K562 (cell line): ENCODE measurements at regions not wholly inside any gene's neighbourhood (a gene's known extent, or its start where the extent isn't known, plus 50 kb on each side); places are given as distances from the start of the nearest gene placed in this dataset.

ENCODE experiments used
- BRD4 ChIP-seq: fragments of 200-600 bp; sonication (generic); IDR thresholded peaks from 2 replicates; pipeline ENCODE4 v1.6.1; 2017; ENCODE audit warnings: inconsistent platforms
- CBFA2T3 ChIP-seq: fragments of 450-650 bp; IDR thresholded peaks from 2 replicates; pipeline ENCODE4 v1.6.1; 2017
- EHMT2 ChIP-seq: fragments of 450-650 bp; IDR thresholded peaks from 2 replicates; pipeline ENCODE4 v1.6.1; 2018; ENCODE audit warnings: antibody characterized with exemption
- EP400 ChIP-seq: fragments of 450-650 bp; IDR thresholded peaks from 2 replicates; pipeline ENCODE4 v1.6.1; 2017; ENCODE audit warnings: antibody characterized with exemption, mild to moderate bottlenecking, moderate library complexity
- ESRRB ChIP-seq: fragments of 250-450 bp; sonication (Bioruptor Pico); IDR thresholded peaks from 2 replicates; pipeline ENCODE4 v1.5.0; 2020; ENCODE audit warnings: mild to moderate bottlenecking, moderate library complexity, borderline replicate concordance
- FIP1L1 ChIP-seq: fragments of 200-400 bp; formaldehyde crosslinking; IDR thresholded peaks from 2 replicates; pipeline ENCODE4 v1.6.1; 2018; ENCODE audit warnings: mild to moderate bottlenecking, low read depth, low read length; ENCODE audit not compliant: poor library complexity, severe bottlenecking
- FOSL1 ChIP-seq: fragments of 200-800 bp; sonication (Bioruptor generic); conservative IDR thresholded peaks from 2 replicates; pipeline ENCODE4 v1.6.1; 2016; ENCODE audit warnings: missing genetic modification characterization, missing compliant biosample characterization
- FOXA3 ChIP-seq, 2 experiments: fragments of 450-650 bp in 1 of 2; sonication (generic) in 1 of 2; formaldehyde crosslinking; IDR thresholded peaks in 1 of 2; conservative IDR thresholded peaks in 1 of 2; 2 replicates each; pipeline versions ENCODE4 v1.4.0 to v1.8.0; 2020 to 2022; ENCODE audit warnings: mild to moderate bottlenecking in 2 of 2, missing genetic modification reagents in 1 of 2
- FOXJ2 ChIP-seq: fragments of 200-800 bp; sonication (Bioruptor generic); IDR thresholded peaks from 2 replicates; pipeline ENCODE4 v1.6.1; 2016; ENCODE audit warnings: missing genetic modification characterization, missing compliant biosample characterization
- GABPB2 ChIP-seq: fragments of 250-450 bp; sonication (Bioruptor Pico); conservative IDR thresholded peaks from 2 replicates; pipeline ENCODE4 v1.5.1; 2021; ENCODE audit warnings: mild to moderate bottlenecking
- HOMEZ ChIP-seq: fragments of 250-450 bp; sonication (Bioruptor Pico); IDR thresholded peaks from 2 replicates; pipeline ENCODE4 v1.4.0; 2020; ENCODE audit warnings: mild to moderate bottlenecking, moderate library complexity
- HSF4 ChIP-seq: fragments of 250-450 bp; sonication (Bioruptor Pico); IDR thresholded peaks from 2 replicates; pipeline ENCODE4 v2.1.2; 2022; ENCODE audit warnings: mild to moderate bottlenecking, moderate library complexity, borderline replicate concordance
- ID3 ChIP-seq, 2 experiments: fragments of 250-450 bp in 1 of 2; fragments of 450-650 bp in 1 of 2; sonication (Bioruptor Pico) in 1 of 2; IDR thresholded peaks; 2 replicates each; pipeline versions ENCODE4 v1.6.1 to v1.8.0; 2016 to 2021; ENCODE audit warnings: mild to moderate bottlenecking in 2 of 2, moderate library complexity in 2 of 2, missing compliant biosample characterization in 1 of 2, missing genetic modification characterization in 1 of 2
- IRF2 ChIP-seq: sonication (generic); formaldehyde crosslinking; IDR thresholded peaks from 2 replicates; pipeline ENCODE4 v1.8.1; 2022; ENCODE audit warnings: mild to moderate bottlenecking, missing genetic modification reagents
- KLF6 ChIP-seq: fragments of 250-450 bp; sonication (Bioruptor Pico); IDR thresholded peaks from 2 replicates; pipeline ENCODE4 v1.4.0; 2020; ENCODE audit warnings: mild to moderate bottlenecking, moderate library complexity, borderline replicate concordance
- MLX ChIP-seq, 2 experiments: fragments of 450-650 bp in 1 of 2; sonication (generic) in 1 of 2; formaldehyde crosslinking; conservative IDR thresholded peaks; 2 replicates each; pipeline versions ENCODE4 v1.4.0 to v1.8.1; 2020 to 2022; ENCODE audit warnings: mild to moderate bottlenecking in 1 of 2, missing genetic modification reagents in 1 of 2
- MXI1 ChIP-seq: IDR thresholded peaks from 2 replicates; pipeline ENCODE4 v1.6.1; 2011; ENCODE audit warnings: low read depth, mild to moderate bottlenecking, improper control_type of control experiment, low read length
- MYC ChIP-seq, 2 experiments: fragments of 250-450 bp in 1 of 2; sonication (Bioruptor Pico) in 1 of 2; IDR thresholded peaks; 2 replicates each; pipeline versions ENCODE4 v1.5.1 to v1.6.1; 2012 to 2021; ENCODE audit warnings: low read depth in 2 of 2, borderline replicate concordance in 1 of 2, improper control_type of control experiment in 1 of 2, low read length in 1 of 2, mild to moderate bottlenecking in 1 of 2, moderate library complexity in 1 of 2
- NCOA4 ChIP-seq: fragments of 450-650 bp; IDR thresholded peaks from 2 replicates; pipeline ENCODE4 v1.6.1; 2018; ENCODE audit warnings: mild to moderate bottlenecking; ENCODE audit not compliant: partially characterized antibody
- PHF20 ChIP-seq: fragments of 450-650 bp; IDR thresholded peaks from 2 replicates; pipeline ENCODE4 v1.6.1; 2018; ENCODE audit not compliant: partially characterized antibody
- PML ChIP-seq: IDR thresholded peaks from 2 replicates; pipeline ENCODE4 v1.6.1; 2012; ENCODE audit warnings: low read length, inconsistent platforms
- RBM14 ChIP-seq: fragments of 200-400 bp; formaldehyde crosslinking; IDR thresholded peaks from 2 replicates; pipeline ENCODE4 v1.6.1; 2018; ENCODE audit warnings: low read depth, mild to moderate bottlenecking, low read length, moderate library complexity, borderline replicate concordance; ENCODE audit not compliant: insufficient read depth
- RFX7 ChIP-seq: fragments of 250-450 bp; sonication (Bioruptor Pico); IDR thresholded peaks from 2 replicates; pipeline ENCODE4 v1.5.1; 2021; ENCODE audit warnings: mild to moderate bottlenecking
- SMARCA4 ChIP-seq: fragments of 450-650 bp; IDR thresholded peaks from 2 replicates; pipeline ENCODE4 v1.6.1; 2016
- ZNF134 ChIP-seq: fragments of 250-450 bp; sonication (Bioruptor Pico); conservative IDR thresholded peaks from 2 replicates; pipeline ENCODE4 v1.4.0; 2020
- ZNF174 ChIP-seq: fragments of 250-450 bp; sonication (Bioruptor Pico); IDR thresholded peaks from 2 replicates; pipeline ENCODE4 v1.4.0; 2020; ENCODE audit warnings: mild to moderate bottlenecking
- ZNF354B ChIP-seq: fragments of 250-450 bp; sonication (Bioruptor Pico); IDR thresholded peaks from 2 replicates; pipeline ENCODE4 v1.4.0; 2020
- ZNF408 ChIP-seq: fragments of 250-450 bp; sonication (Bioruptor Pico); IDR thresholded peaks from 2 replicates; pipeline ENCODE4 v1.4.0; 2020; ENCODE audit warnings: low read depth, mild to moderate bottlenecking, moderate library complexity

GRCh38 chr6:47413752-47414422 is 63.7 kb upstream of the CD2AP start (continued):
- no peak for TF ChIP-seq ID3 (CRISPR knock-in tag; IDR thresholded peaks at IDR 0.05)
- TF ChIP-seq ID3 (tag; IDR thresholded peaks at IDR 0.05) = no peak
- TF ChIP-seq RFX7 = no peak
- TF ChIP-seq ESRRB = no peak
- TF ChIP-seq GABPB2 (CRISPR knock-in tag) = no peak
- TF ChIP-seq FOSL1 (tag) = peak; percentile 9; the same call in 1 of the 2 replicates
- no peak for TF ChIP-seq ZNF134 (CRISPR knock-in tag)
- TF ChIP-seq BRD4 = no peak
- TF ChIP-seq SMARCA4 = 0 out of 2 replicates have a peak, but pooled peaks have one; percentile 43
- TF ChIP-seq ZNF408 (CRISPR knock-in tag) = no peak
- 0 out of 2 replicates have a peak, but pooled peaks have one; percentile 10 for TF ChIP-seq EP400
- TF ChIP-seq ZNF174 = no peak
- TF ChIP-seq MLX (CRISPR knock-in tag; conservative IDR thresholded peaks at IDR 0.05) = no peak
- TF ChIP-seq FOXJ2 (tag) = 0 out of 2 replicates have a peak, but pooled peaks have one; percentile 3
- no peak for TF ChIP-seq HOMEZ (CRISPR knock-in tag)
- TF ChIP-seq HSF4 (CRISPR knock-in tag) = no peak
- TF ChIP-seq KLF6 (CRISPR knock-in tag) = no peak
- no peak for TF ChIP-seq CBFA2T3
- no peak for TF ChIP-seq FOXA3 (CRISPR knock-in tag; conservative IDR thresholded peaks at IDR 0.05 in 1 of 2, IDR thresholded peaks at IDR 0.05 in 1 of 2)
- no peak for TF ChIP-seq MXI1
- TF ChIP-seq MYC (IDR thresholded peaks at IDR 0.05; ENCODE audit: low read depth, low read length) = peak; percentile 35; the same call in 1 of the 2 replicates
- TF ChIP-seq MYC (CRISPR knock-in tag; IDR thresholded peaks at IDR 0.05; ENCODE audit: borderline replicate concordance, low read depth) = no peak
- TF ChIP-seq RBM14 = no peak
- TF ChIP-seq ZNF354B (CRISPR knock-in tag) = no peak
- TF ChIP-seq EHMT2 = no peak
- TF ChIP-seq PHF20 = no peak
- no peak for TF ChIP-seq IRF2 (CRISPR knock-in tag)
- 0 out of 2 replicates have a peak, but pooled peaks have one; percentile 18 for TF ChIP-seq PML
- no peak for TF ChIP-seq FIP1L1
- TF ChIP-seq NCOA4 = no peak
